ENCODE measurements at regions not wholly inside any gene's neighbourhood (a gene's known extent, or its start where the extent isn't known, plus 50 kb on each side); places are given as distances from the start of the nearest gene placed in this dataset.

- H3K4me3 ChIP-seq (ENCODE audit: low read depth, low read length): no peak overlapping the region
- TF ChIP-seq, protein P1, sequence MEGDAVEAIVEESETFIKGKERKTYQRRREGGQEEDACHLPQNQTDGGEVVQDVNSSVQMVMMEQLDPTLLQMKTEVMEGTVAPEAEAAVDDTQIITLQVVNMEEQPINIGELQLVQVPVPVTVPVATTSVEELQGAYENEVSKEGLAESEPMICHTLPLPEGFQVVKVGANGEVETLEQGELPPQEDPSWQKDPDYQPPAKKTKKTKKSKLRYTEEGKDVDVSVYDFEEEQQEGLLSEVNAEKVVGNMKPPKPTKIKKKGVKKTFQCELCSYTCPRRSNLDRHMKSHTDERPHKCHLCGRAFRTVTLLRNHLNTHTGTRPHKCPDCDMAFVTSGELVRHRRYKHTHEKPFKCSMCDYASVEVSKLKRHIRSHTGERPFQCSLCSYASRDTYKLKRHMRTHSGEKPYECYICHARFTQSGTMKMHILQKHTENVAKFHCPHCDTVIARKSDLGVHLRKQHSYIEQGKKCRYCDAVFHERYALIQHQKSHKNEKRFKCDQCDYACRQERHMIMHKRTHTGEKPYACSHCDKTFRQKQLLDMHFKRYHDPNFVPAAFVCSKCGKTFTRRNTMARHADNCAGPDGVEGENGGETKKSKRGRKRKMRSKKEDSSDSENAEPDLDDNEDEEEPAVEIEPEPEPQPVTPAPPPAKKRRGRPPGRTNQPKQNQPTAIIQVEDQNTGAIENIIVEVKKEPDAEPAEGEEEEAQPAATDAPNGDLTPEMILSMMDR (IDR thresholded peaks at IDR 0.05; ENCODE audit: insufficient read depth, low read length, missing control alignments): no peak
- DNase-seq (ENCODE audit: low read depth, low spot score): no peak
- POLR2A ChIA-PET: no interaction called here
- CTCF ChIA-PET: interaction anchor here (0.7 to 1.2 kb wide), 2 partner anchors 10 to 14 kb away, joined by 3 read pairs; no protein-coding TSS in a partner anchor
These were observed 351.9 kb downstream of the COL12A1 start for GRCh38 chr6:74853991-74854390.

DNA sequence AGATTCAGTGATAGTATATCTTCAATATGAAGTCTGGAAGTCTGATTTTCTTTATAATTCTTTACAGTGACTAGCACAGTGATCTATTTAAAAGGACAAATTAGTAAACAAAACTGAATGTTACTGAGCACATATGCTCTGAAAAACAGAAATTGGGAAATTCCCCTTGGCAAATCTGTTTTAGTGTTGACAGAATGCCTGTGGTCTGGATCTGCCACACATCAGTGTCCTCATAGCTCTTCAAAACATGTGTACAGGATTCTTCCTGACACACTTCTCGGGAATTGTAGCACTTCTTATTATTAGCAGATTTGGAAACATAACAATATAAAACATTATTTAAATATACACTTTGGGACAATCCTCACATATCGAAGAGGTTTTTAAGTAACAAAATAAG, 354.3 kb downstream of the COL12A1 start:
- no peak for DNase-seq (ENCODE audit: low read depth, low spot score)
- ChIA-PET CTCF (interaction anchor here (0.6 kb wide), 1 partner anchor 15 kb away, joined by 3 read pairs; no protein-coding TSS in a partner anchor), POLR2A (no interaction called here)
- TF ChIP-seq, protein P1 (IDR thresholded peaks at IDR 0.05; ENCODE audit: insufficient read depth, low read length, missing control alignments): no peak
- H3K4me3 ChIP-seq (ENCODE audit: low read depth, low read length): no peak overlapping the region

DNA sequence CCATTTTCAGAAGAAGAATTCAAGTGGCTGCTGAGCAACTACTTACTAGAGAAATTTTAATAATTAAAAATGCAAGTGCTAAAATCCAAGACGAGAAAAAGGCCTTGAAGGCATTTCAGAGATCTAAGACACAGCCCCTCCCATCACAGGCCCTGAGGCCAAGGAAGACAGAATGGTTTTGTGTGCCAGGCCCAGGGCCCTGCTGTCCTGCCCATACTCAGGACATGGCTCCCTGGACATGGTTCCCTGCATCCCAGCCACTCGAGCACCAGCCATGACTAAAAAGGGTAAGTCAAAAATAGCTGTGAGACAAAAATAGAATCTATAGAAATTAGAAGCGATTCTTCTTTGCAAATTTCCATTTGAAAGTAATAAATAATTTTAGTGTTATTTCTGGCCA, 364.9 kb downstream of the COL12A1 start:
- DNase-seq (ENCODE audit: low read depth, low spot score): no peak
- ChIA-PET POLR2A (no interaction called here), CTCF (interaction anchor here (1.1 kb wide), 1 partner anchor 19 kb away, joined by 3 read pairs; no protein-coding TSS in a partner anchor)
- TF ChIP-seq, protein P1 (IDR thresholded peaks at IDR 0.05; ENCODE audit: insufficient read depth, low read length, missing control alignments): no peak
- no peak overlapping the region for H3K4me3 ChIP-seq (ENCODE audit: low read depth, low read length)

GRCh38 chr6:74834967-74835366, 370.9 kb downstream of the COL12A1 start:
- POLR2A ChIA-PET: no interaction called here
- CTCF ChIA-PET: no interaction called here
- no peak overlapping the region for H3K4me3 ChIP-seq (ENCODE audit: low read depth, low read length)
- TF ChIP-seq, protein P1 (IDR thresholded peaks at IDR 0.05; ENCODE audit: insufficient read depth, low read length, missing control alignments): no peak
- no peak for DNase-seq (ENCODE audit: low read depth, low spot score)

GRCh38 chr6:74826263-74826662, 379.6 kb downstream of the COL12A1 start:
- TF ChIP-seq, protein P1 (IDR thresholded peaks at IDR 0.05; ENCODE audit: insufficient read depth, low read length, missing control alignments): no peak
- DNase-seq (ENCODE audit: low read depth, low spot score): no peak
- ChIA-PET CTCF (no interaction called here), POLR2A (no interaction called here)
- no peak overlapping the region for H3K4me3 ChIP-seq (ENCODE audit: low read depth, low read length)

DNA sequence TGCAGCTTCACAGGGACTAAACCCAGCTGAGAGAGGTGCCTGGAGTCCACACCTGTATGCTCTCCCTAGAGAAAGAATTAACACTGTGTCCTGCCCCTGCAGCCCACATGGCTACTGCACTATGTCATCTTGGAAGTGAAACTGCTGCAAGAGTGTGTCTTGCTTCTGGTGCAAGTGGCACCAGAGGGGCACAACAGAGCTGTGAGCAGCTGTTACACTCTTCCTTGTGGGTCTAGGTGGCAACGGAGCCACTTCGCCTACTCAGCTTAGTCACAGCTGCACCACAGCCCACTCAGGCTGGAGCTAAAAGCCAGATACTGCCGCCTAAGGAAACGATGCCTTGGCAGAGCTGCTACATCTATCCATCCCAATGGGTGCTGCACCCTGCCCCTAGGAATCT, 391.4 kb downstream of the COL12A1 start:
- CTCF ChIA-PET: no interaction called here
- no peak for DNase-seq (ENCODE audit: low read depth, low spot score)
- POLR2A ChIA-PET: no interaction called here
- TF ChIP-seq, protein P1 (IDR thresholded peaks at IDR 0.05; ENCODE audit: insufficient read depth, low read length, missing control alignments): no peak
- no peak overlapping the region for H3K4me3 ChIP-seq (ENCODE audit: low read depth, low read length)
